HG03280 (cell line): ENCODE measurements at regions not wholly inside any gene's neighbourhood (a gene's known extent, or its start where the extent isn't known, plus 50 kb on each side); places are given as distances from the start of the nearest gene placed in this dataset.
"Not testable (repeated sequence)": the region's sequence is repeated elsewhere in the genome, so short reads cannot be mapped to it uniquely, and the experiment has no call there.

Experiments
- ATAC-seq: cut with Tn5 transposase; IDR thresholded peaks from one replicate; pipeline ENCODE4 v1.9.1; 2021; ENCODE audit warnings: mild to moderate bottlenecking, moderate library complexity; ENCODE audit not compliant: unreplicated experiment

DNA sequence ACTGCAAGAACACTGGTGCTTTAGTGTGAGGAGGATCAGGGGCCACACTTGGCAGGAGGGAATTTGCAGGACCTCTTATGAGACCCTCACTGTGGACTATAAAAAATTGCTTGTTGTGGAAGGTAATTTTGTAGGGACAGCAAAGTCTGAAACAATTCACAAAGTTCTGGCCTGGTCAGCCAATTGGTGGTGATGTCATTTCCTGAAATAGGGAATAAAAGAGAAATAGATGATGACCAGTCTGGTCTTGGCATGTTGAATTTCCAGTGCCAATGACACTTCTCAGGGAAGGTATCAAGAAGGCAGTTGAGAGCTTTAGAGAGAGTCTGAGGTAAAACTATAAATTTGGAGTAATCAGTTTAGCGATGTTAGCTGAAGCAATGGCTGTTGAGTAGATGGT lies 129.3 kb upstream of the LMNTD1 start:
- no peak for ATAC-seq

DNA sequence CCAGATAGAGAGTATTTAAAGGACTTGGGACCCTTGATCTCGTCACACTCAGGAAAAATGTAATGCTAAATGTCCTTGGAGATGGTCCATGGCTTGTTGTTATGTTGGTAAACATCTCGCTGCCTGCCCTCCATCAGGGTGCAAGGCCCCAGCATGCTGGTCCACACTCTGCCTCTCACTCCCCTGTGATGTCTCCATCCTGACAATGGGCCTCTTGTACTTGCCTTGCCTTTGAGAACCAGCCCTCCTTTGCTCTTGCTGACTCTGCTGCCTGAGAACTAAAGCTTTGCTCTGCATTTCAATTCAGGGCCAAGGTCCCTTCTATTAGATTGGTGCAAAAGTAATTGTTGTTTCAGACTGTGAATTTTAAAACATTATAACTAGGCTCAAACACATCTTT lies 131.0 kb upstream of the LMNTD1 start:
- ATAC-seq = no peak

- no peak for ATAC-seq
Observed at GRCh38 chr12:25686351-25686750, 133.3 kb upstream of the LMNTD1 start.

DNA sequence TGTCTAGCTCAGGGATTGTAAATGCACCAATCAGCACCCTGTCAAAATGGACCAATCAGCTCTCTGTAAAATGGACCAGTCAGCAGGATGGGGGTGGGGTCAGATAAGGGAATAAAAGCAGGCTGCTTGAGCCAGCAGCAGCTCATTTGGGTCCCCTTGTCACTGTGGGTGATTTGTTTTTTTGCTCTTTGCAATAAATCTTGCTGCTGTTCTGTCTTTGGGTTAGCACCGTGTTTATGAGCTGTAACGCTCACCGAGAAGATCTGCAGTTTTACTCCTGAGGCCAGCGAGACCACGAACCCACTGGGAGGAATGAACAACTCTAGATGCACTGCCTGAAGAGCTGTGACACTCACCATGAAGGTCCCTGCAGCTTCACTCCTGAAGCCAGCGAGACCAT lies 134.1 kb upstream of the LMNTD1 start:
- ATAC-seq = no peak

- not testable (repeated sequence) for ATAC-seq
Observed at GRCh38 chr12:25688851-25689250, 135.8 kb upstream of the LMNTD1 start.

DNA sequence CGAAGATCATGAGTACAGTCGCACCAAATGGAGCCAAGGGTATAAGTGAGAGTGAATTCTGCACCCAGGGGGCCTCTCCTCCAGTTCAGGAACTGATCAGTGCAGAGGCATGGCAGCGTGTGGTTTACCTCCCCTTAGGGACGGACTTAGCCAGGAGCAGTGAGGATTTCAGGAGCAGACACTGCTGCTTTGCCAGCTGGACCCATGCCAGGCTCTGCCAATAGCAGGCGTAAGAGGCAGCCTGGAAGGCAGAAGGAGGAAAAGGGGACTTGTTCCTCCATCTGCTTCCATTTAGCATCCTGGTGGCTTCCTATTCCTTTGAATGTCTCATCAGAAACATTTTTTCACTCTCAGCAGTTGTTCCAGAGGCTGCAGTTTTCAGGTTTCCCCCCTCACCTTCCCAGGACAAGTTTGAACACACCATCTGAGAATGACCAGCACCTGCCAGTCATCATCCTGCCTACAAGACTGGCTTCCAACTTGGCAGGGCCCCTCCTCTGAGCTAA lies 137.0 kb upstream of the LMNTD1 start:
- no peak for ATAC-seq

GRCh38 chr12:25690996-25691864 lies 138.1 kb upstream of the LMNTD1 start:
- ATAC-seq = no peak

GRCh38 chr12:25691865-25692114 lies 138.7 kb upstream of the LMNTD1 start:
- no peak for ATAC-seq

DNA sequence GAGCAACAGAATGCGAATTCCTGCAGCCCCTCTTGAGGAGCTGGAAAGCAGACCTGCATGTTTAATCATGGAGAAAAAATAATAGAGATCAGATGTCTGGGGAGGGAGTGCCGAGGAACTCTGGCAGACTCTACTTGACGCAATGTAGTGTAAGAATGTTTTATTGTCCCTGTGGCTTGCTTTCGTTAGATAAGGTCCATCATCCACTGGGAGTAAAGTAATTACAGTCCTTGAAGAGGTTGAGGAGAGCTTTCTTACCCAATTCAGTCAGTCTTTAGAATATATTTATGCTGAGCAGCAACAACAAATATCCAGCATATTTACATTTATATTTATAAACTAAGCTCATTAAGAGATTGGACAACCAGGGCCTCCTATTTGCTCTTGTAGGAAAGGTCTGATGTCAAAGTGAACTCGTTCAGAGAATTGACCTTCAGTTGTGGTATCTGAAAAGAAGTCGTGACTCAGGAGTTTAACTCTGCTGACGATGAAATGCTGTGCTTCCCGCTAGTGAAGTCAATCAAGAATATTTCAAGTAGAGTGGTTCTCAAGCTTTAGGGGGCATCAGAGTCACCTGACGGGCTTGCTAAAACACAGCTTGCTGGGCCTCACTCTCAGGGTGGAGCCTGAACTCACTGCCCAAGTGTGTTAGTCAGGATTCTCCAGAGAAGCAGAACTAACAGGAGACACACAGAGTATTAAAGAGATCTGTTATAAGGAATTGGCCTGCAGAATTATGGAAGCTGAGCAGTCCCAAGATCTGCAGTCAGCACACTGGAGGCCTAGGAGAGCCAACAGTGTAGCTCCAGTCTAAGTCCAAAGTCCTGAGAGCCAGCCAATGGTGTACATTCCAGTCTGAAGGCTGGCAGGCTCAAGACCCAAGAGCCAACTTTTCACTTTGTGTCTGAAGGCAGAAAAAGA lies 139.3 kb upstream of the LMNTD1 start:
- ATAC-seq = no peak

DNA sequence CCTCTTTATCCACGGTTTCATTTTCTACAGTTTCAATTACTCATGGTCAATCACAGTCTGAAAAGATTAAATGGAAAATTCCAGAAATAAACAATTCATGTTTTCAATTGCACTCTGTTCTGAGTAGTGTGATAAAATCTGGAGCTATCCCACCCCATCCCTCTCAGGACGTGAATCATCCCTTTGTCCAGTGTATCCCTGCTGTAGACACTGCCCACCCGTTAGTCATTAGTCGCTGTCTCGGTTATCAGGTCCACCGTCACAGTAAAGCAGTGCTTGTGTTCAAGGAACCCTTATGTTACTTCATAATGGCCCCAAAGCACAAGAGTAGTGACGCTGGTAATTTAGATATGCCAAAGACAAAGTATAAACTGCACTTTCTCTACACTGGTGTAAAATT lies 141.0 kb upstream of the LMNTD1 start:
- no peak for ATAC-seq

DNA sequence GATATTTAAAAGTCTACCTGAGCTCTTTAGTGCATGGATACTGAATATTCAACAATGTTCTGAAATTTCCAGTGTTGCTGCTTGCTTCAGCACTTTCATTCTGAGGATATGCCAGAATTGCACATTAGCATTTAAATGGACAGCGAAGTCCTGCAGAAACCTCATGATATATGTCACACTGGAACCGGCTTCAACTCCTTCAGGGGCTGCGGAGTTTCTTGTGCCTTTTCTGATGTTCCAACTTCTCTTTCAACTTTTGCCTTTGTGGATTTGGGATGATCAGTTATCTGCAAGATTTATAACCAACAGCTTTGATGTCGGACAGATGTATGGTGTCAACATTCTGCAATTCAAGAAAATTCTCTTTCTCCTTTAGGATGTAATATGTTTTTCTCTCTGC lies 142.5 kb upstream of the LMNTD1 start:
- ATAC-seq = no peak

DNA sequence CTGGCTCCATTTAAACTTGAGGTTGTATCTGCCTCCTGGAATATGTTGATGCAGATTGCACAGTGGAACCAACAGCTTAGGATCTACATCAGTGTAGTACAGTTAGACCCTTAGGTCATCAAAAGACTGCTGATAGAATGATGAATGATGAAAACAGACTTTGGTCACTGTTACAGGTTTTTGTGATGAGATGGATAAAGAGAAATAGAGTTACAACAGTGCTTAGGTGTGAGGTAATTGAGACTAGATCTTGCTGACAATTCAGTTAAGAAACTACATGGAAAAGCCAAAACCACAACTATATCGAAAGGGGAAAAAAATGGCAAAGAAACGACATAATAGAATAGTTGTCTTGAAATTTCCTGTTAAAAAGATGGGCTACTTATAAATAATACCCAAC lies 145.7 kb upstream of the LMNTD1 start:
- ATAC-seq = no peak

DNA sequence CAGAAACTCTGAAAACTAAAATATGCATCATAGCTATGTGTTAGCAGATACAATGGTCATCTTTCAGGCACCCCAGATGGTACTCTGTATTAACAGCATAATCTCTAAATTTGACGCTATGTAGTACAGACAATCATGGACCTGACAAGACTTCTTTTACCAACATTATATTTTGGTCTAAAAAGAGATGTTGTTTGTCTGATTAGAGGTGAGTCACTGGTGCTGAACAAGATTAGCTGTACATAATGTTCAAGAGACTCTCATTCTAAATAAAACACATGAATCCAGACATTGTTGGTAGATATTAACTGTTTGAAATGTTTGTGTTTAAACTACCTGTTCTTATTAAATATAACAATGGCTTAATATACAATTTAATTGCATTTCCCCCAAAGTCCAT lies 146.4 kb upstream of the LMNTD1 start:
- ATAC-seq = no peak

DNA sequence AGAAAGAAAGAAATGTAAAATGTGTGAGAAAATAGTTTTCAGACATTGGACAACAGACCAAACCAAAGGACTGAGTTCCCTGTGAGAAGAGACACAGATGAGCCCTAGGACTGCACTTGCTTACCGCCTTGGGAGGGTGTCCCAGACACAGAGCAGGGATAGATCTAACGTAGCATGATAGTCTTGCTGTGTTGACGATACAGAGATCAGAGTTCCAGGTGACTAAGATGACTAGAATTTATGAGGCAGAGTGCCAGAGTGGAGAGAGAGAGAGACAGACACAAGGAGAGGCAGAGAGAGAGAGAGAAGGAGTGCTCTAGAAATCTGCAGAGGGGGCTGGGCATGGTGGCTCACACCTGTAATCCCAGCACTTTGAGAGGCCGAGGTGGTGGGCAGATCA lies 148.2 kb upstream of the LMNTD1 start:
- no peak for ATAC-seq

GRCh38 chr12:25702553-25702952 lies 149.5 kb upstream of the LMNTD1 start:
- ATAC-seq = no peak

DNA sequence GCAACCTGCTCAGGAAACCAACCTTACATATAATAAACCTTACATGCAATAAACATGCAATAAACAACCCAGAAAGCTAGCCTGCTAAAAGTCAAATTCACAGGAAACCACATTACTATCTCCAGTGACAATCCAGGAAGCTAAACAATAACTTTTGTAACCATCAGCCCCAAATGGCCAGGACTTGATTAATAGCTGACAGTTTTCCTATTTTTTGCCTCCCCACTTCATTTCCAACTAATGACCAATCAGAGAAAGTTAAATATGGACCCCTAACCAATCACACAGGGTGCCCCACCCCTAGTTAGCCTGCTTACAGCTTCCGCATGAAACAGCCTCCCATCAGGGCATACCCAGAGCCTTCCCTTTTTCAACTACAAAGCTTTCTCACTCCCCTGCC lies 152.2 kb upstream of the LMNTD1 start:
- ATAC-seq = no peak

DNA sequence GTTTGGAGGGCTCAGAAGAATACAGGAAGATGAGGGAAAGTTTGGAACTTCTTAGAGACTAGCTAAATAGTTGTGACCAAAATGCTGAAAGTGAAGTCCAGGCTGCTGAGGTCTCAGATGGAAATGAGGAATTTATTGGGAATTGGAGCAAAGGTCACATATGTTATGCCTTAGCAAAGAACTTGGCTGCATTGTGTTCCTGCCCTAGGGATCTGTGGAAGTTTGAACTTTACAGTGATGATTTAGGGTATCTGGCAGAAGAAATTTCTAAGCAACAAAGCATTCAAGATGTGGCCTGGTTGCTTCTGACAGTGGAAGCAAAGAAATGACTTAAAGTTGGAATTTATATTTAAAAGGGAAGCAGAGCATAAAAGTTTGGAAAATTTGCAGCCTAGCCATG lies 153.6 kb upstream of the LMNTD1 start:
- ATAC-seq = not testable (repeated sequence)

- ATAC-seq = no peak
Observed at GRCh38 chr12:25707056-25707455, 154.0 kb upstream of the LMNTD1 start.

DNA sequence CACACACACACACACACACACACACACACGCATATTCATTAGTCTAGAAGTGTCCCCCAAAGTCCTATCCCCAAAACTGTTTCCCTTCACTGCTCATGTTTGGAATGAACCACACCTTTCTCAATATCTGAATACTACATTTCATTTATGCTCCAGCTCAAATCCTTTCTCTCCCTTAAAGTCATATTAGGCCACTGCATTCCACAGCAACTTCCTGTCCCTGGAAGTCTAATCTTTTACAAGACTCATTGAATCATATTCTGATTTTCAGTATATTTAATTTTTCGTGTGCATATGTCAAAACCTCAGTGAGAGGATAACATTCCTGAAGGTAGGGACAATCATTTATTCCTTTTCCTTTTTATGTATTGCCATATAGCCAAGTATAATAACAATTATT lies 155.6 kb upstream of the LMNTD1 start:
- ATAC-seq = no peak

DNA sequence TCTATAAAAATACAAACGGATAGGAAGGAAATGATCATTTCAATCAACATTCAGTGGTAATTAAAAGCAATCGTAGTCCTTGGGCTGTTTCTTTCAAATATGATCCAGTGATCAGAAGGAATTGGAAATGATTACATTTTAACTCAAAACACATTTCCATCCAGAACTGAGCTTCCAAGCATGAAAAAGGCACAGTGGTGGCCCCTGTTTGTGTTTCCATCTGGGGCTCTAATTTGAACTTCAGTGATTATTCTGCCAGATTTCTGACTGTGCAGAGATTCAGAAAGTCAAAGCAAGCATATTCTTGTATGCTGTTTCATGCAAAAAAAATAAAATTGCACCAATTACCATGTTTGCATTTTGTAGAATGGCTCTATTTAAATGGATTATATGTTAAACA lies 157.0 kb upstream of the LMNTD1 start:
- ATAC-seq = no peak

DNA sequence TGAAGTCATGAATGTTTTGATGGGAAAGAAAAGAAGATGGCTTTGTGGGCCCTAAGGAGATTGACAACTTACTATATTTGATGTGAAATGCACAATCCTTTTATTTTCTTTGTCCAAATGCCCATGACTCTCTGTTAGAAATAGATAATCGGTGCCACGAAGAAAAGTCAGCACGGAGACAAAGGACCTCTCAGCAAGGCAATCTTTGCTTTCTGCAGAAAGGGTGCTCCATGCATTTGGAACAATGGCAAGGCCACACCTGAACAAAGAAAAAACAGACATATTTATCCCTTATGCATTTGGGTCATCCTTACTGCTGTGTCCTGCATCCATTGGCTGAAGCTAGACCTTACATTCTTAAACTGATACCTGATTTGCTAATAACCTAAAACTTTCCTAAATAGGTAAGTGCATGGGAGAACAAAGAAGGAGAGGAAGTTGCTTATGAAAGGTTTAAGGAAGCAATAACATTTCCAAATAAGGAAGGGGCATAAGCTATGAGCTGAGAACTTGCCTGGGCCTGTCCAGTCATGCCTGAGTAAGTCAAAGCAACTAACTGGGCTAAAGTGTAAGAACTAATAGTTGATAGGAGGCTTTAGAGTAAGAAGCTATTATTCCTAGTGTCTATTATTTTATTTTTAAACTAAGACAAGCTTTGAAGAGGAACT lies 158.0 kb upstream of the LMNTD1 start:
- ATAC-seq = not testable (repeated sequence)

- ATAC-seq = no peak
Observed at GRCh38 chr12:25712169-25712568, 159.1 kb upstream of the LMNTD1 start.
